Astrocyte (in vitro differentiated cells and primary cell): ENCODE measurements at regions not wholly inside any gene's neighbourhood (a gene's known extent, or its start where the extent isn't known, plus 50 kb on each side); places are given as distances from the start of the nearest gene placed in this dataset.

Experiments
- EZH2 ChIP-seq: IDR thresholded peaks from 2 replicates; pipeline ENCODE4 v1.6.1; 2012; ENCODE audit warnings: mild to moderate bottlenecking, low read length, inconsistent platforms; ENCODE audit not compliant: insufficient read depth
- TF ChIP-seq, protein P1 (sequence below): IDR thresholded peaks from 2 replicates; pipeline ENCODE4 v1.5.1; 2011; ENCODE audit warnings: low read depth, mild to moderate bottlenecking, inconsistent platforms, low read length, moderate library complexity; ENCODE audit not compliant: insufficient read depth

DNA sequence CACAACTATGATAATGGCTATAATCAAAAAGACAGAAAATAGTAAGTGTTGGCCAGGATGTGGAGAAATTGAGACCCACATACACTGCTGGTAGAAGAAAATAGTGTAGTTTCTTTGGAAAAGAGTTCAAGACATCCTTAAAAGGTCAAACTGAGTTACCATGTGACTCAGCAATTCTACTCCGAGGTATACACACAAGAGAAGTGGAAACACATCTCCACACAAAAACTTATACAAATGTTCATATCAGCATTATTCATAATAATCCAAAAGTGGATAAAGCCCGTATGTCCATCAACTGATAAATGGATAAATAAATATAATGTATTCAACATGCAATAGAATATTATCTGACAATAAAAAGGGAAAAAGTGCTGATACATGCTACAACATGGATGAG, 532.2 kb downstream of the NR2F1-AS1 start:
- TF ChIP-seq, protein P1, sequence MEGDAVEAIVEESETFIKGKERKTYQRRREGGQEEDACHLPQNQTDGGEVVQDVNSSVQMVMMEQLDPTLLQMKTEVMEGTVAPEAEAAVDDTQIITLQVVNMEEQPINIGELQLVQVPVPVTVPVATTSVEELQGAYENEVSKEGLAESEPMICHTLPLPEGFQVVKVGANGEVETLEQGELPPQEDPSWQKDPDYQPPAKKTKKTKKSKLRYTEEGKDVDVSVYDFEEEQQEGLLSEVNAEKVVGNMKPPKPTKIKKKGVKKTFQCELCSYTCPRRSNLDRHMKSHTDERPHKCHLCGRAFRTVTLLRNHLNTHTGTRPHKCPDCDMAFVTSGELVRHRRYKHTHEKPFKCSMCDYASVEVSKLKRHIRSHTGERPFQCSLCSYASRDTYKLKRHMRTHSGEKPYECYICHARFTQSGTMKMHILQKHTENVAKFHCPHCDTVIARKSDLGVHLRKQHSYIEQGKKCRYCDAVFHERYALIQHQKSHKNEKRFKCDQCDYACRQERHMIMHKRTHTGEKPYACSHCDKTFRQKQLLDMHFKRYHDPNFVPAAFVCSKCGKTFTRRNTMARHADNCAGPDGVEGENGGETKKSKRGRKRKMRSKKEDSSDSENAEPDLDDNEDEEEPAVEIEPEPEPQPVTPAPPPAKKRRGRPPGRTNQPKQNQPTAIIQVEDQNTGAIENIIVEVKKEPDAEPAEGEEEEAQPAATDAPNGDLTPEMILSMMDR, result no peak
- no peak for TF ChIP-seq EZH2
